Smooth muscle cell of the brain vasculature (primary cell): ENCODE measurements at regions not wholly inside any gene's neighbourhood (a gene's known extent, or its start where the extent isn't known, plus 50 kb on each side); places are given as distances from the start of the nearest gene placed in this dataset.
"Not testable (repeated sequence)": the region's sequence is repeated elsewhere in the genome, so short reads cannot be mapped to it uniquely, and the experiment has no call there.

Experiments used
- DNase-seq: peaks from one replicate; pipeline ENCODE4 v3.0.0-alpha.2; 2012; ENCODE audit warnings: low read depth, low spot score

- DNase-seq: no peak
These were observed 1969.1 kb downstream of the MRPL39 start for GRCh38 chr21:23638131-23638695.

- no peak for DNase-seq
These were observed 1973.8 kb downstream of the MRPL39 start for GRCh38 chr21:23633447-23633940.

GRCh38 chr21:23624281-23624680 lies 1983.0 kb downstream of the MRPL39 start:
- DNase-seq: no peak

GRCh38 chr21:23613014-23613413 lies 1994.3 kb downstream of the MRPL39 start:
- DNase-seq: no peak

- DNase-seq: no peak
These were observed 1995.1 kb downstream of the MRPL39 start for GRCh38 chr21:23612210-23612609.

GRCh38 chr21:23607782-23608431 lies 1999.4 kb downstream of the MRPL39 start:
- no peak for DNase-seq

GRCh38 chr21:23601549-23601948 lies 2005.7 kb downstream of the MRPL39 start:
- DNase-seq: no peak

- no peak for DNase-seq
These were observed 2013.7 kb downstream of the MRPL39 start for GRCh38 chr21:23593582-23593981.

GRCh38 chr21:23585419-23585818 lies 2021.9 kb downstream of the MRPL39 start:
- DNase-seq: no peak

- no peak for DNase-seq
These were observed 2027.7 kb downstream of the MRPL39 start for GRCh38 chr21:23579573-23579972.

- DNase-seq: no peak
These were observed 2029.3 kb downstream of the MRPL39 start for GRCh38 chr21:23578027-23578426.

GRCh38 chr21:23574932-23575331 lies 2032.3 kb downstream of the MRPL39 start:
- no peak for DNase-seq

- DNase-seq: not testable (repeated sequence)
These were observed 2058.4 kb downstream of the MRPL39 start for GRCh38 chr21:23548924-23549323.

- DNase-seq: no peak
These were observed 2063.9 kb downstream of the MRPL39 start for GRCh38 chr21:23543333-23543732.

GRCh38 chr21:23542097-23542496 lies 2065.2 kb downstream of the MRPL39 start:
- DNase-seq: no peak

GRCh38 chr21:23541571-23541970 lies 2065.7 kb downstream of the MRPL39 start:
- no peak for DNase-seq

- no peak for DNase-seq
These were observed 2072.4 kb downstream of the MRPL39 start for GRCh38 chr21:23534850-23535249.

GRCh38 chr21:23531444-23531843 lies 2075.8 kb downstream of the MRPL39 start:
- DNase-seq: no peak

GRCh38 chr21:23524685-23525084 lies 2082.6 kb downstream of the MRPL39 start:
- no peak for DNase-seq

- DNase-seq: no peak
These were observed 2084.5 kb downstream of the MRPL39 start for GRCh38 chr21:23522751-23523150.

GRCh38 chr21:23507501-23507900 lies 2099.8 kb downstream of the MRPL39 start:
- DNase-seq: no peak

- DNase-seq: no peak
These were observed 2110.6 kb downstream of the MRPL39 start for GRCh38 chr21:23496729-23497128.

- no peak for DNase-seq
These were observed 2119.0 kb downstream of the MRPL39 start for GRCh38 chr21:23488245-23488644.
